T47D (cell line): ENCODE measurements at regions not wholly inside any gene's neighbourhood (a gene's known extent, or its start where the extent isn't known, plus 50 kb on each side); places are given as distances from the start of the nearest gene placed in this dataset.

Experiments
- DNase-seq, 2 experiments: peaks; one replicate each; pipeline versions ENCODE4 v3.0.0 to v3.0.0-alpha.2; 2011 to 2012; ENCODE audit warnings: low read depth in 1 of 2, low spot score in 1 of 2
- JUND ChIP-seq: IDR thresholded peaks from 2 replicates; pipeline ENCODE4 v1.6.1; 2012; ENCODE audit warnings: low read depth
- in situ Hi-C: cut with HindIII; loops from 2 replicates; pipeline ENCODE4 v1.10.0; 2016; ENCODE audit warnings: low sequenced_read_pairs, low pct_unique_long_range_greater_than_20kb

DNA sequence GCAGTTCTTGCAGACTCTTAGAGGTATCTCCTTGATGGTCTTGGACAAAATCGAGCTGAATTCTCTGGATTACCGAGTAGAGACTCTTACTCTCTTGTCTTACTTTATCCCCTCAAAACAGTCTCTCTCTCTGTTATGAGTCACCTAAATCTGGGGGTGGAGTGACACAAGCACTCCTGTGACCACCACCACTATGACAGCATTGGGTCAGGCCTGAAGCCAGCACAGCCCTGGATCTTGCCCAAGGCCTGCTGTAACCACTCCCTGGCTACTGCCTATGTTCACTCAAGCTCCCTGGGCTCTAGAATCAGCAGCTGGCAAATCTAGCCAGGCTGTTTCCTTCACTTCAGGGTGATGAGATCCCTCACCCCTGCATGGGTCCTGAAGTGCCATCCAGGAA is 662.5 kb downstream of the LUZP2 start:
- TF ChIP-seq JUND: no peak
- DNase-seq: no peak
- in situ Hi-C loops: no loop called here

DNA sequence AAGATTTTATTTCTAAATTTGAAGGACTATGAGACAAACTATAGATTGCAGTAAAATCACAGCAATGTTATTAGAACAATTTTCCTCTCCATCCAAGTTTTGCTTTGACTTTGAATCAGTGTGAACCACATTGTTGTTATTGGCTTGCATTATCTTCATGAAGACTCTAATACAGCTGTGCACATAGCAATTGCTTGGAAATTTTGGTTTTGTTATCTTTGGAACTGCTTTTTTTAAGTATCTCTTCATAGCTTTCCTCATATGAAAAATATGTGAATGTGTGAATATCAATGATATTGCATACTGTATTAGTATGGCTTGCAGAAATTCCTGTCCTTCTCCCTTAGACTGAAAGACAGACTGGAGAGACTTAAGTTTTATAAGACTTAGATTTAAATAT is 666.6 kb downstream of the LUZP2 start:
- DNase-seq: no peak
- in situ Hi-C loops: no loop called here
- no peak for TF ChIP-seq JUND

DNA sequence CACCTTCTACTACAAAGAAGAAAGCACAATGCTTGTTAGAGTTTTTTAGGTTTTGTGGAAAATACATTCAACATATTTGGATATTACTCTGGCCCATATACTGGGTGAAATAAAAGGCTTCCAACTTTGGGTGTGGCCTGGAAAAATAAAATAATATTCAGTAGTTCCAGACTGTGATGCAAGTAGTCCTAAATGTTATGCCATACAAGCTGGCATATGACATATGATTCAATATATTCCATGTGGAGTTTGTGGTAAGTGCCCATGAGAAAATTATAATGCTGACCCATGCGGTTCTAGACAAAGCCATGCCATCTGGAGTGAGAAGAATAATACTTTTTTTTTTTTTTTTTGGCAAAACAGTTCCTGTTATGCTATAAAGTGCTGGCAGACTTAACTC is 683.3 kb downstream of the LUZP2 start:
- in situ Hi-C loops: no loop called here
- DNase-seq: no peak
- no peak for TF ChIP-seq JUND

DNA sequence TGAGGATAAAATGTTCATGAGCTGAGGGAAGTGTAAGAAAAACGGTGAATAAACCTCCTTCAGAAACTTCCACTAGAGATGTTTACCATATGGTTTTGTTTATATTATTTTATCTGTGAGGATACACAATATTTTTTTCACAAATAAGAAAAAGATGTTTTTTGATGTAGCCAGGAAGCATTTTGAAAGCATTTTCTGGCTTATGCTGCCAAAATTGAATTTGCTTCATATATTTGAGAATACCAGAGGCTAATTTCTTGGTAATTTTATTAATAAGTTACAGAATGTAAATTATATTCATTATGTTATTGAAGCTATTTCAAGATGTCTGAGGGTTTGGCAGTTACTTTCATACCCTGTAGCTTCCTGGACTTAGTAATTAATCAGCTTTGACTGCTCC is 686.6 kb downstream of the LUZP2 start:
- DNase-seq: no peak
- in situ Hi-C loops: no loop called here
- TF ChIP-seq JUND: no peak

DNA sequence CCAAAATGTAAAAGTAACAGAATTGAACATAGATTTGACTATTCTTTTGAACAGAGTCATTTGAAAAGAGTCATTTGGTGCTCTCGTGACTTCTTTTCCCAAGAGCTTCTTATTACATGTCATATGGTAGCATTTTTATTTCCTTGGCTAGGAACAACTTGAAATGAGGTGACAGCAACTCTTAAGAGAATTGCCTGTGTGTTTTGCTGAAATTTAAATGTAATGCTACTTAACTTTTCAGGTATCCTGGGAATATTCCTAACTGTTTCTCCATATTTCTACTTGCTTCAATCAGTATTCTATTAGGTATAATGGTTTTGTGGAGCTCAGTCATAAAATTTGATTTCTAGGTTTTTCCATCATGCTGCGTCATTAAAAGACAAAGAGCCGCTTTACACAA is 700.7 kb downstream of the LUZP2 start:
- no peak for TF ChIP-seq JUND
- in situ Hi-C loops: no loop called here
- DNase-seq: no peak

DNA sequence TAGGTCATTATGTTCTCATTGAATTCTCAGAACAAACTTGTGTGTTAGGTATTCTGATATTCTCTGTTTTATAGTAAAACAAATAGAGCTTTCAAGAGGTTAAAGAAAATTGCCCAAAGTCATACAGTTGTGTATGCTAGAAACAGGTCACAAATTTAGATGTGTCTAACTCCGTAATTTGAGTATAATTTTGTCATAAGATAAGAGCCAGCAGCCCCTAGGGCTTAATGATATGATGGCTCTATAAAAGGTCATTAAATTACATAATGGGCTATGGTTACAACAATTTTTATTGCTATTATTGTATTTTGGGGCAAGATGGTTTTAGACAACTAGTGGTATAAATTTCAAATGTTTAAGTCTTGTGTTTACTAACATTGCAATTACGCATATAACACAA is 701.9 kb downstream of the LUZP2 start:
- no peak for DNase-seq
- no peak for TF ChIP-seq JUND
- in situ Hi-C loops: no loop called here

DNA sequence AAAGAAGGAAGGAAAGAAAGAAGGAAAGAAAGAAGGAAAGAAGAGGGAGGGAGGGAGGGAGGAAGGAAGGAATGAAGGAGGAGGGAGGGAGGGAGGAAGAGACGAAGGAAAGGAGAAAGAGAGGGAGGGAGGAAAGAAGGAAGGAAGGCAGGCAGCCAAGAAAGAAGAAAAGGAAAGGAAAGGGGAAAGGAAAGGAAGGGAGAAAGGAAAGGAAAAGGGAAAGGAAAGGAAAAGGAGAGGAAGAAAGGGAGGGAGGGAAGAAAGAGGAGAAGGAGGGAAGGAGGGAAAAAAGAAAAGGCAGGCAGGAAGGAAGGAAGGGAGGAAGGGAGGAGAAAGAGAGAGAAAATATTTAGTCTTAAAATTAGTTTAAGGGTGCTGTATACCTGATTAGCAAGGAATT is 704.1 kb downstream of the LUZP2 start:
- in situ Hi-C loops: no loop called here
- DNase-seq: no peak
- TF ChIP-seq JUND: no peak

DNA sequence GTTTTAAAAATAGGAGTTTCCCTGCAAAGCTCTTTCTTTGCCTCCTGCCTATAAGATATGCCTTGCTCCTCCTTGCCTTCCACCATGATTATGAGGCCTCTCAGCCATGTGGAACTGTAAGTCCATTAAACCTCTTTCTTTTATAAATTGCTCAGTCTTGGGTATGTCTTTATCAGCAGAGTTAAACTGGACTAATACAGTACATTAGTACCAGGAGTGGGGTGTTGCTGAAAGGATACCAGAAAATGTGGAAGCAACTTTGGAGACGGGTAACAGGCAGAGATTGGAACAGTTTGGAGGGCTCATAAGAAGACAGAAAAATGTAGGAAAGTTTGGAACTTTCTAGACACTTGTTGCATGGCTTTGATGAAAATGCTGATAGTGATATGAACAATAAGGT is 709.9 kb downstream of the LUZP2 start:
- DNase-seq: no peak
- TF ChIP-seq JUND: no peak
- in situ Hi-C loops: no loop called here

DNA sequence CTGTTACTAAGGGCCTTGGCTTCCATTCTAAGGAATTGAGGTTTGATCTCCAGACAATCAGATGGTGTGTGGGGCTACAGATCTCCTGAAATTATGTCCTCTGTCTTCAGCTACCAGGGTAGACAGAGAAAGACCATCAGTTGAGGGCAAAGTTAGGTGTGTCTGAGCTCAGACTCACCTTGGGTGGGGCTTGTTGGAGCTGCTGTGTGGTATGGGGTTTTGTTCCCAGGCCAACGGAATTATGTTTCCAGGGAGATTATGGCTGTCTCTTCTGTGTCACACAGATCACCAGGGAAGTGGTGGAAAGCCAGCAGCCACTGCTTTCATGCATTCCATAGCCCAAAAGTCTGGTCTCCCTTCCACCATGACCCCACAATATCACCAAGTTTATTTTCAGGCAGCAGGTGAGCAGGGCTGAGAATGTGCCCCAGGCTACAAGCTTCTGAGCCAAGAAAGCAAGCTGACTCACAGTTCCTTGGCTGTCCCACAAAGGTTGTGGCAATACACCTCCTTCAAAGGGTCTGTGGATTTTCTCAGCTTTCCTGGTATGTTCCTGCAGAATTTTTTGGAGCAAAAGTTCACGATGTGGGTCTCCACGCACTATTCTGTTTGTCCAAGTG is 714.9 kb downstream of the LUZP2 start:
- 0 out of 2 replicates have a peak, but pooled peaks have one; percentile 21 for TF ChIP-seq JUND
- peak; percentile 8 to 77 for DNase-seq
- in situ Hi-C loops: no loop called here

DNA sequence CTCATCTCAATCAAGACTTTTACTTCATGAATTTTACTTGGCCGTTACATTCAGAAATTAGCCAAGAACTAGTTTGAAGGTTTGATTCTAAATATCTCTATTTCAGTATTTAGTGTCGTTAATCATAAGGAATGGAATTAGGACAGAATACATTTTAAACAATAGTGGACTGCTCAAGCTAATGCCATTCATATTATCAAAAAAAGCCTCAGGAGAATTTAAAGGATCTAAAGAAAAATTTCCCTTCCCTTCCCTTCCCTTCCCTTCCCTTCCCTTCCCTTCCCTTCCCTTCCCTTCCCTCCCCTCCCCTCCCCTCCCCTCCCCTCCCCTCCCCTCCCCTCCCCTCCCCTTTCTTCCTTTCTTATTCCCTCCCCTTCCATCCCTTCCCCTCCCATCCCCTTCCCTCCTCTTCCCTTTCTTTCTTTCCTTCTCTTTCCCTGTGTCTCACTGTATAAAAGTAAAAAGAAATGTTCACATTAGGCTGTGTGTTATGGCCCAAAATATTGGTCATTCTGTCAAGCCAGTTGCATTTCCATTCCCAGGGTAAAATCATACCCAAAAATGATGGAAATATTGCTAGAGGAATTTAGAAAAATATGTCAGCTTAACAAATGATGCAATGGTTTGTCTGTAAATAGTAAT is 717.8 kb downstream of the LUZP2 start:
- DNase-seq: no peak
- TF ChIP-seq JUND: no peak
- in situ Hi-C loops: no loop called here

DNA sequence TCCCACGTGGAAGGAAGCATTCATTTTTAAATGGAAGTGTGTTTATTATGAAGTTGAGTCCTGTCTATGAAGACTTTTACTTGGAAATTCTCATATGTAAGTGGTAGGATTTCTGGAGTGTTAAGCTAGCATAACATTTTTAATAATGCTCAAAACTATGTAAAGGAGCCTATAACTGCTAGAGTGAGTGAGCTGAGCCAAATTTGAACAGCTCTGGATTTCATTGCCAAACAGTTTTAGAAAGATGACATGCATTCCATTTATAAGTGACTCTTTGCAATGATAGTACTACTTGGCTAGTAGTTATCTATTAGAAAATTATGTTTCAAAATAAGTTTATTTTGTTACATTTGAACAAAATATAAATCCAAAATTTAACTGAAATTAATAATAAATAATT is 721.2 kb downstream of the LUZP2 start:
- in situ Hi-C loops: no loop called here
- TF ChIP-seq JUND: no peak

DNA sequence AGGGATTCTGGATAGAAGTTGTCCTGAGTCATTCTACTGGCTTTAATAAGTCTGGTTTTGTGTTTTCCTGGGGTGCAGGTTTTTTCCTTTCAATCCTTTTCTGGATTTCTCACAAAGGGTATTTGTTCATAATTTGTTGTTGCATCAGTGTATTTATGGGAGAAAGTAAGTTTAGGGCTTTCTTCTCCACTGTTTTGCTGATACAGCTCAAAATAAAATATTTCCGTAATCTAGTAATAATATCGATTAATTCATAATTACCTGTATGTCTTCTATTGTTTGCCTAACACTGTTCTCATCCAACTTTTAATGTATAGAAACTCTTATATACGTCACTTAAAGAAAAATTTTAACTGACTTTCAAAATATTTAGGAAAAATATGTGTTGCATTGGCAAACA is 728.2 kb downstream of the LUZP2 start:
- in situ Hi-C loops: no loop called here
- no peak for DNase-seq
- TF ChIP-seq JUND: no peak

More for the DNA sequence above, 721.2 kb downstream of the LUZP2 start:
- no peak for DNase-seq

DNA sequence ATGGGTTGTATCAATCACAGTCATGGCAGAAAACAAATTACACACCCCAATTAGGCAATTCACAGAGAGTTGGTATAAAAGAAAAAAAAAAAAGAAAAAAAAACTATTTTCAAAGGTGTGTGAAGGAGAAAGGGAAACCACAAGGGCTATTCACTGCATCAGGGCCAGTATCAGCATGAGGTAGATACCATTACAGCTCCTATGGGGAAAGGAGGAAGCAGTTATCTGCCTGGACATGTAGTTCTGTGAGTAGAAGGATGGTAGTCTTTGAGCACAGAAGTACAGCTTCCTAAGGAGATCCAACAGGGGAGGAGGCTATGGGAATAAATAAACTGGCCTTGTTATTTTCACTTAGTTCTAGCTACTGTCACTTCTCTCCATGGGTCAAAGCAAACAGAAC is 746.1 kb downstream of the LUZP2 start:
- no peak for TF ChIP-seq JUND
- in situ Hi-C loops: no loop called here
- DNase-seq: no peak

DNA sequence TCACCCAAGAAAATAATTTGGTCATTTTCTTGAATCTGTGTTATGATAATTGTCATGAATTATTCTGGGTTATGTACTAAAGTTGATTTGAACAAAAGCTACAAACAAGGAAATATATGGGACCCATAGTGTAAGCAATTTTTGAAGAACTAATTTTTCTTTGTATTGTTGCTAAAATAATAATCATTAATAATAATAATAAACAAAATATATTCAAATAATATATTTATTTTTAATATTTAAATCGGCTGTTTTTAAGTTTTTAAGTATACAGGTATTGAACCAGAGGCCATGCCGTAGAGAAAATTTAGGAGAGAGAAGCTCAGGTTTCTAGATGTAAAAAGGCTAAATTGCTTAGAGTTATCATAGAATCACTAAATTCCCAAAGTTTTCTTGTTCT is 747.3 kb downstream of the LUZP2 start:
- in situ Hi-C loops: no loop called here
- TF ChIP-seq JUND: no peak
- no peak for DNase-seq
